ENCODE measurements at regions not wholly inside any gene's neighbourhood (a gene's known extent, or its start where the extent isn't known, plus 50 kb on each side); places are given as distances from the start of the nearest gene placed in this dataset.

DNA sequence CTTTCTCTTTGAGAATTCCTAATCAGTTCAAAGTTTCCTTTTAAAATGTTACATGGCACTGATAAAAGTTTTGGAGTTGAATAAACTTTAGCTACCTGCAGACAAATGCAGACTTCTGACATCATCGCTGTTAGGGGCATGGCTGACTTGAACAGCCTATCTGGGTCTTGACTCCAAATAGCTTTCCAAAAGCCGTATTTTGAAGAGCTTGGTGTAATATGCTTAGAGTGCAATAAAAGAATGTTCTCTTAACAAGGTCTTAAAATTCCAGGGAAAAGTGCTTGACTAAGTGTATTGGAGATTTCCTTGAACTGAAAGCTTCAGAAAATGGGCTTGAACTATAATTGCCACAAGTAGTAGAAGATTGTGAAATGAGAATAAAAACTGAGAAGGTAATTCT, 342.9 kb upstream of the DCC start:
- POLR2A ChIA-PET, result no interaction called here

GRCh38 chr18:51998066-51998465, 341.9 kb upstream of the DCC start:
- no peak for FAIRE-seq
- H2AFZ ChIP-seq (ENCODE audit: control insufficient read depth, low read depth, low read length), result no peak overlapping the region
- no peak overlapping the region for H3K4me2 ChIP-seq (ENCODE audit: control insufficient read depth, insufficient read depth)
- no peaks in the 10 kb centered on the region for H3K27me3 ChIP-seq (replicated peaks in 1 of 2; ENCODE audit: control insufficient read depth in 2 of 2, insufficient read depth in 2 of 2, low read length in 1 of 2)
- BruUV-seq (replicated peaks), result no TSS peak
- ChIA-PET CTCF (no interaction called here), SMC1A (ENCODE audit: uncharacterized antibody, unreplicated experiment) (interaction anchor here (0.8 to 5.2 kb wide), 4 partner anchors 13 to 267 kb away, joined by 3 to 39 read pairs (median 18); no protein-coding TSS in a partner anchor), RAD21 (ENCODE audit: unreplicated experiment) (interaction anchor here (1.3 kb wide), 1 partner anchor 329 kb away, joined by 3 read pairs; no protein-coding TSS in a partner anchor), POLR2A (no interaction called here)
- H3K4me1 ChIP-seq (ENCODE audit: control insufficient read depth, insufficient read depth, low read length), result no peaks in the 10 kb centered on the region
- H4K20me1 ChIP-seq (ENCODE audit: control insufficient read depth, insufficient read depth), result no peaks in the 10 kb centered on the region
- intact Hi-C loops (cut with micrococcal nuclease; ENCODE audit: unreplicated experiment), result no loop called here
- no peaks in the 10 kb centered on the region for H3K36me3 ChIP-seq (ENCODE audit: control insufficient read depth in 2 of 2, insufficient read depth in 2 of 2, low read length in 1 of 2)
- TF ChIP-seq FOS (IDR thresholded peaks at IDR 0.05; ENCODE audit: borderline replicate concordance, extremely low read depth, insufficient read length), result no peak
- TF ChIP-seq, protein P1, sequence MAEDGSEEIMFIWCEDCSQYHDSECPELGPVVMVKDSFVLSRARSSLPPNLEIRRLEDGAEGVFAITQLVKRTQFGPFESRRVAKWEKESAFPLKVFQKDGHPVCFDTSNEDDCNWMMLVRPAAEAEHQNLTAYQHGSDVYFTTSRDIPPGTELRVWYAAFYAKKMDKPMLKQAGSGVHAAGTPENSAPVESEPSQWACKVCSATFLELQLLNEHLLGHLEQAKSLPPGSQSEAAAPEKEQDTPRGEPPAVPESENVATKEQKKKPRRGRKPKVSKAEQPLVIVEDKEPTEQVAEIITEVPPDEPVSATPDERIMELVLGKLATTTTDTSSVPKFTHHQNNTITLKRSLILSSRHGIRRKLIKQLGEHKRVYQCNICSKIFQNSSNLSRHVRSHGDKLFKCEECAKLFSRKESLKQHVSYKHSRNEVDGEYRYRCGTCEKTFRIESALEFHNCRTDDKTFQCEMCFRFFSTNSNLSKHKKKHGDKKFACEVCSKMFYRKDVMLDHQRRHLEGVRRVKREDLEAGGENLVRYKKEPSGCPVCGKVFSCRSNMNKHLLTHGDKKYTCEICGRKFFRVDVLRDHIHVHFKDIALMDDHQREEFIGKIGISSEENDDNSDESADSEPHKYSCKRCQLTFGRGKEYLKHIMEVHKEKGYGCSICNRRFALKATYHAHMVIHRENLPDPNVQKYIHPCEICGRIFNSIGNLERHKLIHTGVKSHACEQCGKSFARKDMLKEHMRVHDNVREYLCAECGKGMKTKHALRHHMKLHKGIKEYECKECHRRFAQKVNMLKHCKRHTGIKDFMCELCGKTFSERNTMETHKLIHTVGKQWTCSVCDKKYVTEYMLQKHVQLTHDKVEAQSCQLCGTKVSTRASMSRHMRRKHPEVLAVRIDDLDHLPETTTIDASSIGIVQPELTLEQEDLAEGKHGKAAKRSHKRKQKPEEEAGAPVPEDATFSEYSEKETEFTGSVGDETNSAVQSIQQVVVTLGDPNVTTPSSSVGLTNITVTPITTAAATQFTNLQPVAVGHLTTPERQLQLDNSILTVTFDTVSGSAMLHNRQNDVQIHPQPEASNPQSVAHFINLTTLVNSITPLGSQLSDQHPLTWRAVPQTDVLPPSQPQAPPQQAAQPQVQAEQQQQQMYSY (CRISPR knock-in tag; IDR thresholded peaks at IDR 0.05), result no peak
- no peak for TF ChIP-seq ZNF24 (IDR thresholded peaks at IDR 0.05)
- TF ChIP-seq, protein P2, sequence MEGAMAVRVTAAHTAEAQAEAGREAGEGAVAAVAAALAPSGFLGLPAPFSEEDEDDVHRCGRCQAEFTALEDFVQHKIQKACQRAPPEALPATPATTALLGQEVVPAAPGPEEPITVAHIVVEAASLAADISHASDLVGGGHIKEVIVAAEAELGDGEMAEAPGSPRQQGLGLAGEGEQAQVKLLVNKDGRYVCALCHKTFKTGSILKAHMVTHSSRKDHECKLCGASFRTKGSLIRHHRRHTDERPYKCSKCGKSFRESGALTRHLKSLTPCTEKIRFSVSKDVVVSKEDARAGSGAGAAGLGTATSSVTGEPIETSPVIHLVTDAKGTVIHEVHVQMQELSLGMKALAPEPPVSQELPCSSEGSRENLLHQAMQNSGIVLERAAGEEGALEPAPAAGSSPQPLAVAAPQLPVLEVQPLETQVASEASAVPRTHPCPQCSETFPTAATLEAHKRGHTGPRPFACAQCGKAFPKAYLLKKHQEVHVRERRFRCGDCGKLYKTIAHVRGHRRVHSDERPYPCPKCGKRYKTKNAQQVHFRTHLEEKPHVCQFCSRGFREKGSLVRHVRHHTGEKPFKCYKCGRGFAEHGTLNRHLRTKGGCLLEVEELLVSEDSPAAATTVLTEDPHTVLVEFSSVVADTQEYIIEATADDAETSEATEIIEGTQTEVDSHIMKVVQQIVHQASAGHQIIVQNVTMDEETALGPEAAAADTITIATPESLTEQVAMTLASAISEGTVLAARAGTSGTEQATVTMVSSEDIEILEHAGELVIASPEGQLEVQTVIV (IDR thresholded peaks at IDR 0.05; ENCODE audit: borderline replicate concordance, partially characterized antibody), result no peak
- TF ChIP-seq RBBP5 (conservative IDR thresholded peaks at IDR 0.05), result no peak
- no peak for ATAC-seq
- no peak for DNase-seq (ENCODE audit: low read depth, low spot score)
- H3K27ac ChIP-seq (ENCODE audit: control insufficient read depth, insufficient read depth), result no peak overlapping the region
- in situ Hi-C loops (cut with MboI), result no loop called here
- no peak overlapping the region for H3K9ac ChIP-seq (ENCODE audit: control insufficient read depth, insufficient read depth, low read length)
- no peaks in the 10 kb centered on the region; the same call in 2 of the 3 replicates for H3K9me3 ChIP-seq (replicated peaks; ENCODE audit: control insufficient read depth, insufficient read depth, low read length)
- WGBS (ENCODE audit: insufficient coverage, insufficient replicate concordance, low lambda C conversion rate, missing lambda C conversion rate), result 67% methylated on average over 3 of the region's 3 CpGs
- H3K4me3 ChIP-seq, result no peak overlapping the region
- H3K79me2 ChIP-seq (ENCODE audit: control insufficient read depth, insufficient read depth, low read length), result no peaks in the 10 kb centered on the region

More for the DNA sequence above, 342.9 kb upstream of the DCC start:
- CTCF ChIA-PET, result interaction anchor here (1.1 kb wide), 1 partner anchor 329 kb away, joined by 4 read pairs; no protein-coding TSS in a partner anchor
- 48% methylated on average over 2 of the region's 2 CpGs for WGBS (ENCODE audit: insufficient coverage, insufficient replicate concordance, low lambda C conversion rate, missing lambda C conversion rate)
- no peaks in the 10 kb centered on the region for H3K9me3 ChIP-seq (replicated peaks; ENCODE audit: control insufficient read depth, insufficient read depth, low read length)
- ATAC-seq (no peak), DNase-seq (ENCODE audit: low read depth, low spot score) (no peak), FAIRE-seq (no peak)
- H3K4me2 ChIP-seq (ENCODE audit: control insufficient read depth, insufficient read depth), result no peak overlapping the region
- no peak overlapping the region for H2AFZ ChIP-seq (ENCODE audit: control insufficient read depth, low read depth, low read length)
- RAD21 ChIA-PET (ENCODE audit: unreplicated experiment), result interaction anchor here (2.2 kb wide), 1 partner anchor 43 kb away, joined by 7 read pairs; no protein-coding TSS in a partner anchor
- no peaks in the 10 kb centered on the region for H3K36me3 ChIP-seq (ENCODE audit: control insufficient read depth in 2 of 2, insufficient read depth in 2 of 2, low read length in 1 of 2)
- intact Hi-C loops (cut with micrococcal nuclease; ENCODE audit: unreplicated experiment), result no loop called here
- no peak overlapping the region for H3K4me3 ChIP-seq
- SMC1A ChIA-PET (ENCODE audit: uncharacterized antibody, unreplicated experiment), result interaction anchor here (0.6 to 5.2 kb wide), 6 partner anchors 8 to 328 kb away, joined by 3 to 39 read pairs (median 6); no protein-coding TSS in a partner anchor
- in situ Hi-C loops (cut with MboI), result no loop called here
- no peaks in the 10 kb centered on the region for H3K27me3 ChIP-seq (replicated peaks in 1 of 2; ENCODE audit: control insufficient read depth in 2 of 2, insufficient read depth in 2 of 2, low read length in 1 of 2)
- H3K4me1 ChIP-seq (ENCODE audit: control insufficient read depth, insufficient read depth, low read length), result no peaks in the 10 kb centered on the region
- BruUV-seq (replicated peaks), result no TSS peak
- no peaks in the 10 kb centered on the region for H4K20me1 ChIP-seq (ENCODE audit: control insufficient read depth, insufficient read depth)
- H3K9ac ChIP-seq (ENCODE audit: control insufficient read depth, insufficient read depth, low read length), result no peak overlapping the region
- TF ChIP-seq NBN (IDR thresholded peaks at IDR 0.05) (no peak), NFXL1 (IDR thresholded peaks at IDR 0.05; ENCODE audit: borderline replicate concordance) (no peak), SP1 (IDR thresholded peaks at IDR 0.05; ENCODE audit: low read depth, low read length) (no peak)
- H3K27ac ChIP-seq (ENCODE audit: control insufficient read depth, insufficient read depth), result no peak overlapping the region
- no peaks in the 10 kb centered on the region for H3K79me2 ChIP-seq (ENCODE audit: control insufficient read depth, insufficient read depth, low read length)

Data from GM12878 (cell line).